DND-41 (cell line): ENCODE measurements at regions not wholly inside any gene's neighbourhood (a gene's known extent, or its start where the extent isn't known, plus 50 kb on each side); places are given as distances from the start of the nearest gene placed in this dataset.
"Not testable (repeated sequence)": the region's sequence is repeated elsewhere in the genome, so short reads cannot be mapped to it uniquely, and the experiment has no call there.

ENCODE experiments used
- ATAC-seq: fragments of 200-7000 bp; cut with Tn5 transposase; 3 replicates; pipeline ENCODE4 v1.9.1; 2021; ENCODE audit warnings: low read depth; ENCODE audit not compliant: insufficient read depth
- DNase-seq: peaks from one replicate; pipeline ENCODE4 v3.0.0-alpha.2; 2020
- H2AFZ ChIP-seq: 2 replicates; pipeline ENCODE4 v1.6.0; 2012; ENCODE audit warnings: low read depth, low read length
- H3K27ac ChIP-seq: 2 replicates; pipeline ENCODE4 v1.5.1; 2012; ENCODE audit warnings: low read length, inconsistent platforms
- H3K27me3 ChIP-seq: fragments of 200-600 bp; sonication (generic); 2 replicates; pipeline ENCODE4 v1.6.0; 2012; ENCODE audit warnings: low read length, mild to moderate bottlenecking, inconsistent platforms; ENCODE audit not compliant: insufficient read depth, poor library complexity
- H3K36me3 ChIP-seq: 2 replicates; pipeline ENCODE4 v1.5.1; 2012; ENCODE audit warnings: low read length, inconsistent platforms; ENCODE audit not compliant: insufficient read depth
- H3K4me1 ChIP-seq: 2 replicates; pipeline ENCODE4 v1.5.1; 2012; ENCODE audit warnings: mild to moderate bottlenecking, low read length; ENCODE audit not compliant: insufficient read depth
- H3K4me2 ChIP-seq: 2 replicates; pipeline ENCODE4 v1.6.0; 2012; ENCODE audit warnings: mild to moderate bottlenecking, moderate library complexity, low read length, inconsistent platforms; ENCODE audit not compliant: insufficient read depth
- H3K4me3 ChIP-seq, 2 experiments: fragments of 200-600 bp in 1 of 2; shearing (Covaris generic) in 1 of 2; 2 replicates each; pipeline ENCODE4 v1.5.1; 2012 to 2016; ENCODE audit warnings: inconsistent platforms in 2 of 2, low read length in 2 of 2, mild to moderate bottlenecking in 2 of 2, low read depth in 1 of 2, moderate library complexity in 1 of 2
- H3K79me2 ChIP-seq: 2 replicates; pipeline ENCODE4 v1.6.0; 2012; ENCODE audit warnings: low read length, inconsistent platforms; ENCODE audit not compliant: insufficient read depth
- H3K9ac ChIP-seq: 2 replicates; pipeline ENCODE4 v1.6.0; 2012; ENCODE audit warnings: low read depth, mild to moderate bottlenecking, inconsistent platforms, low read length, moderate library complexity
- H3K9me3 ChIP-seq: 2 replicates; pipeline ENCODE4 v1.5.1; 2012; ENCODE audit warnings: low read length, moderate library complexity, mild to moderate bottlenecking, inconsistent platforms; ENCODE audit not compliant: insufficient read depth, severe bottlenecking
- H4K20me1 ChIP-seq: 2 replicates; pipeline ENCODE4 v1.6.0; 2012; ENCODE audit warnings: low read length; ENCODE audit not compliant: insufficient read depth
- CTCF ChIP-seq: IDR thresholded peaks from 2 replicates; pipeline ENCODE4 v1.5.1; 2012; ENCODE audit warnings: borderline replicate concordance, low read length, moderate library complexity, mild to moderate bottlenecking; ENCODE audit not compliant: poor library complexity, severe bottlenecking; ENCODE audit errors: extremely low read depth
- EZH2 ChIP-seq: IDR thresholded peaks from 3 replicates; pipeline ENCODE4 v1.6.1; 2012; ENCODE audit warnings: borderline replicate concordance, low read depth, mild to moderate bottlenecking, moderate library complexity, low read length, inconsistent platforms; ENCODE audit not compliant: severe bottlenecking

DNA sequence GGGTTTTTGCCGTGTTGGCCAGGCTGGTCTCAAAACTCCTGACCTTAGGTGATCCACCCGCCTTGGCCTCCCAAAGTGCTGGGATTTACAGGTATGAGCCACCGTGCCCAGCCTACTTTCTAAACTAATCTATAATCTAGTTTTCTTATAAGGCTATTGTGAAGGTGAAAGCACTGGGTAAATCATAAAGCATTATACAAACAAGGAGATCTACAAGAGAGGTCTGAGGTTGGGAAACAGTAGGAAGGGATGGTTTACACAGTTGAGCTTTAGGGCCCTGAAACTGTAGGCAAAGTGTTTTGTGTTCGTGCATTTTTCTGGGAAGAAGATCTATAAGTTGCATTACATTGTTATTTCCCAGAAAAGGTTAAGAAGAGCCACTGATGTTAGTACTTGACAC is 84.9 kb upstream of the MED13 start:
- ATAC-seq: no peak
- H3K9me3 ChIP-seq: no peaks in the 10 kb centered on the region
- no peak overlapping the region for H3K4me3 ChIP-seq

DNA sequence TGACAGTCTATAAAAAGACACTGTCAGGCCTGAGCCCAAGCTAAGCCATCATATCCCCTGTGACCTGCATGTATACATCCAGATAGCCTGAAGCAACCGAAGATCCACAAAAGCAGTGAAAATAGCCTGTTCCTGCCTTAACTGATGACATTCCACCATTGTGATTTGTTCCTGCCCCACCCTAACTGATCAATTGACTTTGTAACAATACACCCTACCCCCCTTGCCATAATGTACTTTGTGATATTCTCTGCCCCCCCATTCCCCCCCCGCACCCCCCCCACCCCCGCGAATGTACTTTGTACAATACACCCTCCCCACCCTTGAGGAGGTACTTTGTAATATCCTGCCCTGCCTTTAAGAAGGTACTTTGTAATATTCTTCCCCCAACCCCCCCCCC is 82.2 kb upstream of the MED13 start:
- no peak for ATAC-seq
- Histone ChIP-seq H3K4me2 (no peak overlapping the region), H3K36me3 (no peaks in the 10 kb centered on the region), H3K27me3 (no peaks in the 10 kb centered on the region), H4K20me1 (no peaks in the 10 kb centered on the region), H3K79me2 (no peaks in the 10 kb centered on the region), H3K9me3 (no peaks in the 10 kb centered on the region), H3K4me1 (no peaks in the 10 kb centered on the region), H3K27ac (no peak overlapping the region), H2AFZ (no peak overlapping the region), H3K4me3 (no peak overlapping the region), H3K9ac (no peak overlapping the region)
- TF ChIP-seq CTCF (no peak), EZH2 (no peak)
- DNase-seq: no peak

More for the DNA sequence above, 84.9 kb upstream of the MED13 start:
- H3K27me3 ChIP-seq: no peaks in the 10 kb centered on the region
- H2AFZ ChIP-seq: no peak overlapping the region
- TF ChIP-seq CTCF (no peak), EZH2 (no peak)
- no peak overlapping the region for H3K9ac ChIP-seq
- no peak overlapping the region for H3K27ac ChIP-seq
- no peak overlapping the region for H3K4me2 ChIP-seq
- no peaks in the 10 kb centered on the region for H4K20me1 ChIP-seq
- no peaks in the 10 kb centered on the region for H3K79me2 ChIP-seq
- DNase-seq: no peak
- H3K4me1 ChIP-seq: no peaks in the 10 kb centered on the region
- H3K36me3 ChIP-seq: no peaks in the 10 kb centered on the region

DNA sequence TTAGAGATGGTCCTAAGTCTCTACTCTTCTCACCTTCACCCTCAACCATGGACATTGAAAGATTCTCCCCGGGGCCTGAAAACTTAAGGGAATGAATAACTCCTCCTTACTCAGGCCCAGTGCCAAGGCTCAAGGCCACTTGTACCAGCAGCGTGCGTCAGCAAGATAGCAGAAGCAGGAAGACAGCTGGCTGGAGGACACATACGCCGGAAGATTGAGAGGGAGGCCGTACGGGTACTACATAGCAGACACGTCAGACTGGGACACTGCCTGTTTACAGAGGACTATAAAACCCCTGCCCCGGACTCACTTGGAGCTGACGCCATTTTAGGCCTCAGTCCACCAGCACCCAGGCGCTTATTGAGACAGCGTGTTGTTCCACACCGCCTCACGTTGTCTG is 75.8 kb upstream of the MED13 start:
- H3K36me3 ChIP-seq: no peaks in the 10 kb centered on the region
- no peak overlapping the region for H3K4me2 ChIP-seq
- no peaks in the 10 kb centered on the region for H3K79me2 ChIP-seq
- no peak overlapping the region for H3K27ac ChIP-seq
- TF ChIP-seq CTCF: no peak
- H3K4me1 ChIP-seq: no peaks in the 10 kb centered on the region
- no peaks in the 10 kb centered on the region for H3K9me3 ChIP-seq
- H3K27me3 ChIP-seq: no peaks in the 10 kb centered on the region
- ATAC-seq (no peak), DNase-seq (no peak)
- H3K9ac ChIP-seq: no peak overlapping the region
- no peaks in the 10 kb centered on the region for H4K20me1 ChIP-seq
- H3K4me3 ChIP-seq: no peak overlapping the region
- H2AFZ ChIP-seq: no peak overlapping the region

- H3K9me3 ChIP-seq: no peaks in the 10 kb centered on the region
- ATAC-seq (no peak), DNase-seq (no peak)
- H3K79me2 ChIP-seq: no peaks in the 10 kb centered on the region
- no peak overlapping the region for H3K4me2 ChIP-seq
- TF ChIP-seq CTCF (no peak), EZH2 (no peak)
- H2AFZ ChIP-seq: no peak overlapping the region
- H3K9ac ChIP-seq: no peak overlapping the region
- H3K27ac ChIP-seq: no peak overlapping the region
- H4K20me1 ChIP-seq: no peaks in the 10 kb centered on the region
- no peaks in the 10 kb centered on the region for H3K4me1 ChIP-seq
- H3K4me3 ChIP-seq: no peak overlapping the region
- H3K27me3 ChIP-seq: no peaks in the 10 kb centered on the region
- no peaks in the 10 kb centered on the region for H3K36me3 ChIP-seq
Observed at GRCh38 chr17:62140376-62140775, 75.3 kb upstream of the MED13 start.

DNA sequence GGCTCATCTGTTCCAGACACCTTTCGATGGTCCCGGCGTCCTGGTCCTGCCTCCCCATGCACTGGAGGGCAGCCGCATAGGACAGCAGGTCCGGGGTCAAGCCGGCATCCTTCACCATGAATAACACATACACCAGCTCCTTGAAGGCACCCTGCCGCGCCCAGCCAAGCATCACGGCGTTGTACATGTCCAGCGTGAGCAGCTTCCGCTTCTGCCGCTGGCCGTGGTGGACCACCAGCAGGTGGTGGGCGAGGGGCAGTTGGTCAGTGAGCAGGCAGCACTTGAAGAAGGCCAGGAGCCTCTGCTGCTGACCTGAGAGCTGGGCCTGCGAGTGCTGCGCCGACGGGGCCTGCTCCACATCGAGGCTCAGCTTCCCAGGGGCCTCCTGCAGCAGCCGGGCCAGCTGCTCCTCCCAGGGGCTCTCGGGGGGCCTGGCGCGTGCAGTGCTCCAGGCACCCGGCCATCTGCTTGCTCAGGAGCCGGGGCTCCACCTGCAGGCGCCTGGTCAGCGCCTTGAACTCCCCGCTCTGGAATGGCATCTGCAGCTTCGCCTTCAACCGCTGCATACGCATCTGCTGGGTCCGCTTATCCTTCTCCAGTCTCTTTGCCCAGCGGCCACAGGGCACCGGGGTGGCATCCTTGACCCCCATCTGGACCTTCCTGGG is 74.7 kb upstream of the MED13 start:
- not testable (repeated sequence) for H3K9me3 ChIP-seq, H3K4me1 ChIP-seq, H2AFZ ChIP-seq, H3K4me3 ChIP-seq, H3K36me3 ChIP-seq, H3K27me3 ChIP-seq, H3K27ac ChIP-seq, H3K79me2 ChIP-seq, H3K4me2 ChIP-seq, DNase-seq, H3K9ac ChIP-seq, ATAC-seq, H4K20me1 ChIP-seq
